Activated CD4-positive, alpha-beta memory T cell treated with anti-CD3 and anti-CD28 coated beads for 36 hours (primary cell): ENCODE measurements at regions not wholly inside any gene's neighbourhood (a gene's known extent, or its start where the extent isn't known, plus 50 kb on each side); places are given as distances from the start of the nearest gene placed in this dataset.

Experiments
- CTCF ChIA-PET: fragments of 350-600 bp; sonication (Branson Sonifier 250); formaldehyde crosslinking; loops from one replicate; lab custom pipeline; 2021; ENCODE audit warnings: antibody characterized with exemption, inconsistent platforms; lab: Charles Lee
- POLR2A ChIA-PET: fragments of 350-600 bp; sonication (Branson Sonifier 250); formaldehyde crosslinking; loops from one replicate; lab custom pipeline; 2021; ENCODE audit warnings: antibody characterized with exemption; lab: Charles Lee
- DNase-seq: peaks from one replicate; pipeline ENCODE4 v3.0.0-alpha.2; 2020
- H3K27ac Mint-ChIP-seq: one replicate; pipeline ENCODE4 v1.8.0; 2021; ENCODE audit warnings: mixed read lengths
- H3K27me3 Mint-ChIP-seq: one replicate; pipeline ENCODE4 v1.8.0; 2021; ENCODE audit warnings: mixed read lengths
- H3K36me3 Mint-ChIP-seq: one replicate; pipeline ENCODE4 v1.8.0; 2021; ENCODE audit warnings: mixed read lengths
- H3K4me1 Mint-ChIP-seq: one replicate; pipeline ENCODE4 v1.8.0; 2021; ENCODE audit warnings: low read depth, mixed read lengths
- H3K4me3 Mint-ChIP-seq: one replicate; pipeline ENCODE4 v1.8.0; 2021; ENCODE audit warnings: mild to moderate bottlenecking, mixed read lengths
- H3K9me3 Mint-ChIP-seq: one replicate; pipeline ENCODE4 v1.8.0; 2021; ENCODE audit warnings: mixed read lengths
- intact Hi-C: fragments of 100-400 bp; cut with micrococcal nuclease; formaldehyde crosslinking; loops from one replicate; pipeline ENCODE4 v1.15.1; 2023

- H3K9me3 Mint-ChIP-seq, result peaks cover 10% of the 10 kb centered on the region
- no peaks in the 10 kb centered on the region for H3K27me3 Mint-ChIP-seq
- H3K4me3 Mint-ChIP-seq, result no peak overlapping the region
- no peak overlapping the region for H3K27ac Mint-ChIP-seq
- no peaks in the 10 kb centered on the region for H3K36me3 Mint-ChIP-seq
- POLR2A ChIA-PET, result interaction anchor here (0.7 kb wide), 1 partner anchor 587 kb away, joined by 3 read pairs; no protein-coding TSS in a partner anchor
- CTCF ChIA-PET, result no interaction called here
- H3K4me1 Mint-ChIP-seq, result peaks cover 2% of the 10 kb centered on the region
- intact Hi-C loops, result loop anchor here (10.0 kb wide), 1 partner anchor 61 kb away; no protein-coding TSS in a partner anchor
- no peak for DNase-seq
Measured at GRCh38 chr2:42863751-42864150, 71.4 kb upstream of the HAAO start.

GRCh38 chr2:42863320-42863719 lies 70.9 kb upstream of the HAAO start:
- POLR2A ChIA-PET, result interaction anchor here (0.7 kb wide), 2 partner anchors 21 to 588 kb away, joined by 3 read pairs; no protein-coding TSS in a partner anchor
- H3K36me3 Mint-ChIP-seq, result no peaks in the 10 kb centered on the region
- intact Hi-C loops, result loop anchor here (10.0 kb wide), 1 partner anchor 61 kb away; no protein-coding TSS in a partner anchor

GRCh38 chr2:42862669-42863185 lies 70.3 kb upstream of the HAAO start:
- H3K36me3 Mint-ChIP-seq, result no peaks in the 10 kb centered on the region
- no peaks in the 10 kb centered on the region for H3K27me3 Mint-ChIP-seq
- intact Hi-C loops, result loop anchor here (10.0 kb wide), 1 partner anchor 62 kb away; no protein-coding TSS in a partner anchor
- peaks cover 9% of the 10 kb centered on the region for H3K9me3 Mint-ChIP-seq
- H3K4me1 Mint-ChIP-seq, result peaks cover 6% of the 10 kb centered on the region
- no peak for DNase-seq
- CTCF ChIA-PET, result no interaction called here
- H3K27ac Mint-ChIP-seq, result no peak overlapping the region
- no peak overlapping the region for H3K4me3 Mint-ChIP-seq
- POLR2A ChIA-PET, result interaction anchor here (0.7 kb wide), 1 partner anchor 21 kb away, joined by 3 read pairs; no protein-coding TSS in a partner anchor

More at GRCh38 chr2:42863320-42863719, 70.9 kb upstream of the HAAO start:
- Mint-ChIP-seq H3K27ac (no peak overlapping the region), H3K4me1 (peaks cover 6% of the 10 kb centered on the region), H3K27me3 (no peaks in the 10 kb centered on the region), H3K9me3 (peaks cover 11% of the 10 kb centered on the region), H3K4me3 (no peak overlapping the region)
- CTCF ChIA-PET, result no interaction called here
- DNase-seq, result no peak

- POLR2A ChIA-PET, result no interaction called here
- Mint-ChIP-seq H3K4me1 (peaks cover 6% of the 10 kb centered on the region), H3K27ac (no peak overlapping the region), H3K36me3 (no peaks in the 10 kb centered on the region), H3K9me3 (peaks cover 9% of the 10 kb centered on the region), H3K27me3 (no peaks in the 10 kb centered on the region), H3K4me3 (no peak overlapping the region)
- no peak for DNase-seq
- CTCF ChIA-PET, result no interaction called here
- intact Hi-C loops, result loop anchor here (10.0 kb wide), 1 partner anchor 63 kb away; no protein-coding TSS in a partner anchor
Measured at GRCh38 chr2:42861321-42861720, 68.9 kb upstream of the HAAO start.

GRCh38 chr2:42860319-42861094 lies 68.1 kb upstream of the HAAO start:
- Mint-ChIP-seq H3K4me1 (peaks cover 6% of the 10 kb centered on the region), H3K4me3 (no peak overlapping the region), H3K36me3 (no peaks in the 10 kb centered on the region), H3K9me3 (peaks cover 9% of the 10 kb centered on the region), H3K27me3 (no peaks in the 10 kb centered on the region), H3K27ac (no peak overlapping the region)
- DNase-seq, result no peak
- CTCF ChIA-PET, result interaction anchor here (0.7 to 3.1 kb wide), 10 partner anchors 12 to 748 kb away, joined by 3 to 23 read pairs (median 6); partner anchors contain the start of gene ZFP36L2
- intact Hi-C loops, result loop anchor here (10.0 kb wide), 1 partner anchor 64 kb away; no protein-coding TSS in a partner anchor
- POLR2A ChIA-PET, result no interaction called here

GRCh38 chr2:42859791-42860190 lies 67.4 kb upstream of the HAAO start:
- ChIA-PET POLR2A (no interaction called here), CTCF (interaction anchor here (0.6 to 3.1 kb wide), 29 partner anchors 8 to 750 kb away, joined by 3 to 23 read pairs (median 4); partner anchors contain the start of gene ZFP36L2)
- Mint-ChIP-seq H3K4me3 (no peak overlapping the region), H3K27ac (no peak overlapping the region), H3K9me3 (peaks cover 9% of the 10 kb centered on the region), H3K36me3 (no peaks in the 10 kb centered on the region), H3K4me1 (peaks cover 6% of the 10 kb centered on the region), H3K27me3 (no peaks in the 10 kb centered on the region)
- no peak for DNase-seq
- intact Hi-C loops, result loop anchor here (2.0 to 10.0 kb wide), 4 partner anchors 65 to 748 kb away; no protein-coding TSS in a partner anchor

GRCh38 chr2:42859006-42859552 lies 66.7 kb upstream of the HAAO start:
- Mint-ChIP-seq H3K36me3 (no peaks in the 10 kb centered on the region), H3K27ac (no peak overlapping the region), H3K27me3 (no peaks in the 10 kb centered on the region), H3K9me3 (peaks cover 9% of the 10 kb centered on the region), H3K4me1 (peaks cover 6% of the 10 kb centered on the region), H3K4me3 (no peak overlapping the region)
- ChIA-PET CTCF (interaction anchor here (0.6 to 3.1 kb wide), 26 partner anchors 9 to 1543 kb away, joined by 3 to 23 read pairs (median 4); partner anchors contain the start of gene ZFP36L2), POLR2A (no interaction called here)
- intact Hi-C loops, result loop anchor here (2.0 to 5.0 kb wide), 3 partner anchors 273 to 748 kb away; no protein-coding TSS in a partner anchor
- DNase-seq, result peak; percentile 81

GRCh38 chr2:42858140-42859005 lies 66.0 kb upstream of the HAAO start:
- intact Hi-C loops, result loop anchor here (2.0 to 5.0 kb wide), 3 partner anchors 274 to 749 kb away; no protein-coding TSS in a partner anchor

GRCh38 chr2:42856891-42857632 lies 64.7 kb upstream of the HAAO start:
- H3K27me3 Mint-ChIP-seq, result no peaks in the 10 kb centered on the region
- intact Hi-C loops, result loop anchor here (5.0 kb wide), 2 partner anchors 275 to 750 kb away; no protein-coding TSS in a partner anchor
- CTCF ChIA-PET, result no interaction called here
- peaks cover 6% of the 10 kb centered on the region for H3K4me1 Mint-ChIP-seq
- peaks cover 9% of the 10 kb centered on the region for H3K9me3 Mint-ChIP-seq
- H3K4me3 Mint-ChIP-seq, result no peak overlapping the region
- H3K36me3 Mint-ChIP-seq, result no peaks in the 10 kb centered on the region
- no peak for DNase-seq
- no peak overlapping the region for H3K27ac Mint-ChIP-seq
- POLR2A ChIA-PET, result no interaction called here

More at GRCh38 chr2:42858140-42859005, 66.0 kb upstream of the HAAO start:
- CTCF ChIA-PET, result interaction anchor here (0.6 to 3.1 kb wide), 16 partner anchors 10 to 1544 kb away, joined by 3 to 23 read pairs (median 4); partner anchors contain the start of gene ZFP36L2
- Mint-ChIP-seq H3K27me3 (no peaks in the 10 kb centered on the region), H3K4me3 (no peak overlapping the region), H3K9me3 (peaks cover 9% of the 10 kb centered on the region), H3K36me3 (no peaks in the 10 kb centered on the region), H3K27ac (no peak overlapping the region), H3K4me1 (peaks cover 6% of the 10 kb centered on the region)
- no peak for DNase-seq
- POLR2A ChIA-PET, result no interaction called here

GRCh38 chr2:42856106-42856860 lies 63.9 kb upstream of the HAAO start:
- Mint-ChIP-seq H3K9me3 (peaks cover 9% of the 10 kb centered on the region), H3K4me3 (no peak overlapping the region), H3K36me3 (no peaks in the 10 kb centered on the region), H3K27ac (no peak overlapping the region), H3K4me1 (peaks cover 6% of the 10 kb centered on the region), H3K27me3 (no peaks in the 10 kb centered on the region)
- intact Hi-C loops, result loop anchor here (5.0 kb wide), 2 partner anchors 276 to 751 kb away; no protein-coding TSS in a partner anchor
- DNase-seq, result no peak
- ChIA-PET CTCF (no interaction called here), POLR2A (no interaction called here)
